ENCODE measurements at regions not wholly inside any gene's neighbourhood (a gene's known extent, or its start where the extent isn't known, plus 50 kb on each side); places are given as distances from the start of the nearest gene placed in this dataset.

DNA sequence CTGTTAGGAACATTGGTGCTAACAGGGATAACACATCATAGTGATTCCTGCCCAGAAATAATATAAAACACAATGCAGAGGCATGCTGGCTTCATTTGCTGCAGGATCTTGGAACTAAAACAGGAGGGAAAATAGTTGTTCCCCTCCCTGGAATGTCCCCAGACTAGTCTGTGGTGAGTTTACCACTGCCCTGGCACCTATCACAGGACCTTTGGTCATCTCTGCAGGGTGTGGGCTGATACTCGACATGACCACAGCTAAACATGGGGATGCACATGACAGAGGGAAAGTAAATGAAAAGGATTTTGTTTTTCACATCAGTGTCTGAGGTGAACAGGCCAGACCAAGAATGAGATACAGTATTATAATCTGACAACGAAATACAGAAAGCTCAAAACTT is 160.2 kb upstream of the DKK2 start:
- Mint-ChIP-seq H3K27me3 (ENCODE audit: insufficient read depth, low read depth, poor library complexity) (no peaks in the 10 kb centered on the region), H3K9me3 (no peaks in the 10 kb centered on the region), H3K27ac (no peak overlapping the region), H3K4me3 (no peak overlapping the region), H3K4me1 (no peaks in the 10 kb centered on the region), H3K36me3 (ENCODE audit: low read depth) (no peaks in the 10 kb centered on the region)
- H3K36me3 ChIP-seq (ENCODE audit: insufficient read depth): no peaks in the 10 kb centered on the region
- DNase-seq (ENCODE audit: low spot score) (no peak), ATAC-seq (no peak)
- H3K4me2 ChIP-seq: no peak overlapping the region
- no peak overlapping the region for H2AFZ ChIP-seq
- H3K27me3 ChIP-seq (ENCODE audit: insufficient read depth): no peaks in the 10 kb centered on the region
- H3F3A ChIP-seq (replicated peaks; ENCODE audit: low read depth): no peaks in the 10 kb centered on the region
- no peaks in the 10 kb centered on the region for H4K20me1 ChIP-seq (replicated peaks; ENCODE audit: insufficient read depth)
- TF ChIP-seq POLR2AphosphoS5 (IDR thresholded peaks at IDR 0.05; ENCODE audit: low read depth) (no peak), REST (IDR thresholded peaks at IDR 0.05; ENCODE audit: unreplicated experiment) (no peak), ZNF114 (CRISPR knock-in tag; IDR thresholded peaks at IDR 0.05) (no peak), STAT1 (IDR thresholded peaks at IDR 0.05; ENCODE audit: unreplicated experiment) (no peak), NANOG (IDR thresholded peaks at IDR 0.05; ENCODE audit: borderline replicate concordance) (no peak)
- H3K4me3 ChIP-seq: no peak overlapping the region
- no peak overlapping the region for H3K27ac ChIP-seq (ENCODE audit: low read depth)
- H3K4me1 ChIP-seq (ENCODE audit: insufficient read depth): no peaks in the 10 kb centered on the region
- H3K79me2 ChIP-seq (replicated peaks; ENCODE audit: insufficient read depth): no peaks in the 10 kb centered on the region
- no peaks in the 10 kb centered on the region for H3K9me2 ChIP-seq (ENCODE audit: insufficient read depth)

- H3K9me2 ChIP-seq (ENCODE audit: insufficient read depth): no peaks in the 10 kb centered on the region
- Mint-ChIP-seq H3K9me3 (no peaks in the 10 kb centered on the region), H3K27me3 (ENCODE audit: insufficient read depth, low read depth, poor library complexity) (no peaks in the 10 kb centered on the region), H3K4me3 (no peak overlapping the region), H3K27ac (no peak overlapping the region), H3K4me1 (peaks cover 4% of the 10 kb centered on the region; the same call in 1 of the 3 replicates), H3K36me3 (ENCODE audit: low read depth) (no peaks in the 10 kb centered on the region)
- H4K20me1 ChIP-seq (replicated peaks; ENCODE audit: insufficient read depth): no peaks in the 10 kb centered on the region
- no peak overlapping the region for H3K4me2 ChIP-seq
- H3K4me3 ChIP-seq: no peak overlapping the region
- no peaks in the 10 kb centered on the region for H3F3A ChIP-seq (replicated peaks; ENCODE audit: low read depth)
- no peak overlapping the region for H3K27ac ChIP-seq (ENCODE audit: low read depth)
- DNase-seq (ENCODE audit: low spot score): no peak
- H3K36me3 ChIP-seq (ENCODE audit: insufficient read depth): no peaks in the 10 kb centered on the region
- H3K79me2 ChIP-seq (replicated peaks; ENCODE audit: insufficient read depth): no peaks in the 10 kb centered on the region
- ATAC-seq: no peak
- H3K4me1 ChIP-seq (ENCODE audit: insufficient read depth): no peaks in the 10 kb centered on the region
- no peak overlapping the region for H2AFZ ChIP-seq
- no peaks in the 10 kb centered on the region for H3K27me3 ChIP-seq (ENCODE audit: insufficient read depth)
- TF ChIP-seq NANOG (IDR thresholded peaks at IDR 0.05; ENCODE audit: borderline replicate concordance) (no peak), CREB1 (CRISPR knock-in tag; IDR thresholded peaks at IDR 0.05; ENCODE audit: low read depth) (no peak), ZNF114 (CRISPR knock-in tag; IDR thresholded peaks at IDR 0.05) (no peak), ZNF331 (CRISPR knock-in tag; IDR thresholded peaks at IDR 0.05; ENCODE audit: low read depth) (no peak), STAT1 (IDR thresholded peaks at IDR 0.05; ENCODE audit: unreplicated experiment) (no peak)
- TF ChIP-seq, protein P1, sequence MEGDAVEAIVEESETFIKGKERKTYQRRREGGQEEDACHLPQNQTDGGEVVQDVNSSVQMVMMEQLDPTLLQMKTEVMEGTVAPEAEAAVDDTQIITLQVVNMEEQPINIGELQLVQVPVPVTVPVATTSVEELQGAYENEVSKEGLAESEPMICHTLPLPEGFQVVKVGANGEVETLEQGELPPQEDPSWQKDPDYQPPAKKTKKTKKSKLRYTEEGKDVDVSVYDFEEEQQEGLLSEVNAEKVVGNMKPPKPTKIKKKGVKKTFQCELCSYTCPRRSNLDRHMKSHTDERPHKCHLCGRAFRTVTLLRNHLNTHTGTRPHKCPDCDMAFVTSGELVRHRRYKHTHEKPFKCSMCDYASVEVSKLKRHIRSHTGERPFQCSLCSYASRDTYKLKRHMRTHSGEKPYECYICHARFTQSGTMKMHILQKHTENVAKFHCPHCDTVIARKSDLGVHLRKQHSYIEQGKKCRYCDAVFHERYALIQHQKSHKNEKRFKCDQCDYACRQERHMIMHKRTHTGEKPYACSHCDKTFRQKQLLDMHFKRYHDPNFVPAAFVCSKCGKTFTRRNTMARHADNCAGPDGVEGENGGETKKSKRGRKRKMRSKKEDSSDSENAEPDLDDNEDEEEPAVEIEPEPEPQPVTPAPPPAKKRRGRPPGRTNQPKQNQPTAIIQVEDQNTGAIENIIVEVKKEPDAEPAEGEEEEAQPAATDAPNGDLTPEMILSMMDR (conservative IDR thresholded peaks at IDR 0.05; ENCODE audit: low read depth in 2 of 2): no peak
- TF ChIP-seq, protein P2, sequence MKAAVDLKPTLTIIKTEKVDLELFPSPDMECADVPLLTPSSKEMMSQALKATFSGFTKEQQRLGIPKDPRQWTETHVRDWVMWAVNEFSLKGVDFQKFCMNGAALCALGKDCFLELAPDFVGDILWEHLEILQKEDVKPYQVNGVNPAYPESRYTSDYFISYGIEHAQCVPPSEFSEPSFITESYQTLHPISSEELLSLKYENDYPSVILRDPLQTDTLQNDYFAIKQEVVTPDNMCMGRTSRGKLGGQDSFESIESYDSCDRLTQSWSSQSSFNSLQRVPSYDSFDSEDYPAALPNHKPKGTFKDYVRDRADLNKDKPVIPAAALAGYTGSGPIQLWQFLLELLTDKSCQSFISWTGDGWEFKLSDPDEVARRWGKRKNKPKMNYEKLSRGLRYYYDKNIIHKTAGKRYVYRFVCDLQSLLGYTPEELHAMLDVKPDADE (IDR thresholded peaks at IDR 0.05): no peak
- TF ChIP-seq, protein P3, sequence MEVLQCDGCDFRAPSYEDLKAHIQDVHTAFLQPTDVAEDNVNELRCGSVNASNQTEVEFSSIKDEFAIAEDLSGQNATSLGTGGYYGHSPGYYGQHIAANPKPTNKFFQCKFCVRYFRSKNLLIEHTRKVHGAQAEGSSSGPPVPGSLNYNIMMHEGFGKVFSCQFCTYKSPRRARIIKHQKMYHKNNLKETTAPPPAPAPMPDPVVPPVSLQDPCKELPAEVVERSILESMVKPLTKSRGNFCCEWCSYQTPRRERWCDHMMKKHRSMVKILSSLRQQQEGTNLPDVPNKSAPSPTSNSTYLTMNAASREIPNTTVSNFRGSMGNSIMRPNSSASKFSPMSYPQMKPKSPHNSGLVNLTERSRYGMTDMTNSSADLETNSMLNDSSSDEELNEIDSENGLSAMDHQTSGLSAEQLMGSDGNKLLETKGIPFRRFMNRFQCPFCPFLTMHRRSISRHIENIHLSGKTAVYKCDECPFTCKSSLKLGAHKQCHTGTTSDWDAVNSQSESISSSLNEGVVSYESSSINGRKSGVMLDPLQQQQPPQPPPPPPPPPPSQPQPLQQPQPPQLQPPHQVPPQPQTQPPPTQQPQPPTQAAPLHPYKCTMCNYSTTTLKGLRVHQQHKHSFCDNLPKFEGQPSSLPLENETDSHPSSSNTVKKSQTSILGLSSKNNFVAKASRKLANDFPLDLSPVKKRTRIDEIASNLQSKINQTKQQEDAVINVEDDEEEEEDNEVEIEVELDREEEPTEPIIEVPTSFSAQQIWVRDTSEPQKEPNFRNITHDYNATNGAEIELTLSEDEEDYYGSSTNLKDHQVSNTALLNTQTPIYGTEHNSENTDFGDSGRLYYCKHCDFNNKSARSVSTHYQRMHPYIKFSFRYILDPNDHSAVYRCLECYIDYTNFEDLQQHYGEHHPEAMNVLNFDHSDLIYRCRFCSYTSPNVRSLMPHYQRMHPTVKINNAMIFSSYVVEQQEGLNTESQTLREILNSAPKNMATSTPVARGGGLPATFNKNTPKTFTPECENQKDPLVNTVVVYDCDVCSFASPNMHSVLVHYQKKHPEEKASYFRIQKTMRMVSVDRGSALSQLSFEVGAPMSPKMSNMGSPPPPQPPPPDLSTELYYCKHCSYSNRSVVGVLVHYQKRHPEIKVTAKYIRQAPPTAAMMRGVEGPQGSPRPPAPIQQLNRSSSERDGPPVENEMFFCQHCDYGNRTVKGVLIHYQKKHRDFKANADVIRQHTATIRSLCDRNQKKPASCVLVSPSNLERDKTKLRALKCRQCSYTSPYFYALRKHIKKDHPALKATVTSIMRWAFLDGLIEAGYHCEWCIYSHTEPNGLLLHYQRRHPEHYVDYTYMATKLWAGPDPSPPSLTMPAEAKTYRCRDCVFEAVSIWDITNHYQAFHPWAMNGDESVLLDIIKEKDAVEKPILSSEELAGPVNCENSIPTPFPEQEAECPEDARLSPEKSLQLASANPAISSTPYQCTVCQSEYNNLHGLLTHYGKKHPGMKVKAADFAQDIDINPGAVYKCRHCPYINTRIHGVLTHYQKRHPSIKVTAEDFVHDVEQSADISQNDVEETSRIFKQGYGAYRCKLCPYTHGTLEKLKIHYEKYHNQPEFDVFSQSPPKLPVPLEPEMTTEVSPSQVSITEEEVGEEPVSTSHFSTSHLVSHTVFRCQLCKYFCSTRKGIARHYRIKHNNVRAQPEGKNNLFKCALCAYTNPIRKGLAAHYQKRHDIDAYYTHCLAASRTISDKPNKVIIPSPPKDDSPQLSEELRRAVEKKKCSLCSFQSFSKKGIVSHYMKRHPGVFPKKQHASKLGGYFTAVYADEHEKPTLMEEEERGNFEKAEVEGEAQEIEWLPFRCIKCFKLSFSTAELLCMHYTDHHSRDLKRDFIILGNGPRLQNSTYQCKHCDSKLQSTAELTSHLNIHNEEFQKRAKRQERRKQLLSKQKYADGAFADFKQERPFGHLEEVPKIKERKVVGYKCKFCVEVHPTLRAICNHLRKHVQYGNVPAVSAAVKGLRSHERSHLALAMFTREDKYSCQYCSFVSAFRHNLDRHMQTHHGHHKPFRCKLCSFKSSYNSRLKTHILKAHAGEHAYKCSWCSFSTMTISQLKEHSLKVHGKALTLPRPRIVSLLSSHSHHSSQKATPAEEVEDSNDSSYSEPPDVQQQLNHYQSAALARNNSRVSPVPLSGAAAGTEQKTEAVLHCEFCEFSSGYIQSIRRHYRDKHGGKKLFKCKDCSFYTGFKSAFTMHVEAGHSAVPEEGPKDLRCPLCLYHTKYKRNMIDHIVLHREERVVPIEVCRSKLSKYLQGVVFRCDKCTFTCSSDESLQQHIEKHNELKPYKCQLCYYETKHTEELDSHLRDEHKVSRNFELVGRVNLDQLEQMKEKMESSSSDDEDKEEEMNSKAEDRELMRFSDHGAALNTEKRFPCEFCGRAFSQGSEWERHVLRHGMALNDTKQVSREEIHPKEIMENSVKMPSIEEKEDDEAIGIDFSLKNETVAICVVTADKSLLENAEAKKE (CRISPR knock-in tag; IDR thresholded peaks at IDR 0.05): no peak
Observed at GRCh38 chr4:107194005-107194404, 157.9 kb upstream of the DKK2 start.

All from GM23338 (cell line).